Tibial nerve (tissue), 4 donors: ENCODE measurements at regions not wholly inside any gene's neighbourhood (a gene's known extent, or its start where the extent isn't known, plus 50 kb on each side); places are given as distances from the start of the nearest gene placed in this dataset.

ENCODE experiments used
- DNase-seq, 2 donors: peaks; one replicate each; pipeline ENCODE4 v3.0.0-alpha.2; 2019; ENCODE audit warnings: low spot score in 2 of 2
- H3K27ac ChIP-seq, 4 donors: fragments of 200-600 bp; sonication (generic) in 3 of 4; one replicate each; pipeline ENCODE4 v1.5.1; 2017 to 2019; ENCODE audit warnings: mild to moderate bottlenecking in 1 of 4
- H3K27me3 ChIP-seq, 2 donors: fragments of 200-600 bp; sonication (generic) in 1 of 2; one replicate each; pipeline versions ENCODE4 v1.5.1 to v1.6.0; 2017 to 2019
- H3K36me3 ChIP-seq, 3 donors: fragments of 200-600 bp; sonication (generic); one replicate each; pipeline ENCODE4 v1.5.1; 2018 to 2019
- H3K4me1 ChIP-seq, 4 donors: fragments of 200-600 bp; sonication (generic) in 3 of 4; one replicate each; pipeline ENCODE4 v1.5.1; 2017 to 2019
- H3K4me3 ChIP-seq, 4 donors: fragments of 200-600 bp; sonication (generic) in 3 of 4; one replicate each; pipeline ENCODE4 v1.5.1; 2017 to 2019; ENCODE audit warnings: mild to moderate bottlenecking in 1 of 4, moderate library complexity in 1 of 4
- H3K9me3 ChIP-seq, 4 donors: fragments of 200-600 bp; sonication (generic) in 3 of 4; one replicate each; pipeline ENCODE4 v1.5.1; 2017 to 2019
- CTCF ChIP-seq, 5 experiments: fragments of 200-600 bp in 3 of 5; fragments of 450-650 bp in 2 of 5; sonication (generic) in 3 of 5; IDR thresholded peaks; one replicate each; pipeline ENCODE4 v1.5.1; 2016 to 2019; ENCODE audit warnings: antibody characterized with exemption in 5 of 5, mild to moderate bottlenecking in 3 of 5, moderate library complexity in 2 of 5
- EP300 ChIP-seq, 2 donors: sonication (generic); formaldehyde crosslinking; IDR thresholded peaks; one replicate each; pipeline ENCODE4 v1.6.1; 2017; ENCODE audit warnings: antibody characterized with exemption in 2 of 2, mild to moderate bottlenecking in 1 of 2
- POLR2A ChIP-seq, 2 donors: fragments of 450-650 bp; IDR thresholded peaks; one replicate each; pipeline ENCODE4 v1.6.1; 2017; ENCODE audit warnings: antibody characterized with exemption in 2 of 2, mild to moderate bottlenecking in 2 of 2, moderate library complexity in 2 of 2
- WGBS, 2 donors: methylation state at CpG; one replicate each; pipeline ENCODE4 v1.1.5; 2018; 5-methylcytosine and 5-hydroxymethylcytosine counted together

GRCh38 chr4:23232987-23233386 lies 540.2 kb downstream of the GBA3 start:
- no peak overlapping the region for H3K27ac ChIP-seq
- no peak overlapping the region for H3K4me3 ChIP-seq
- no peak for TF ChIP-seq POLR2A (IDR thresholded peaks at IDR 0.05)
- no peak for TF ChIP-seq CTCF (IDR thresholded peaks at IDR 0.05)
- no peak for TF ChIP-seq EP300 (IDR thresholded peaks at IDR 0.05)
- H3K27me3 ChIP-seq, result no peaks in the 10 kb centered on the region
- DNase-seq, result no peak
- 82 to 87% methylated on average over 2 of the region's 2 CpGs for WGBS, 2 donors
- no peaks in the 10 kb centered on the region for H3K9me3 ChIP-seq
- no peaks in the 10 kb centered on the region for H3K4me1 ChIP-seq
- no peaks in the 10 kb centered on the region for H3K36me3 ChIP-seq

GRCh38 chr4:23225564-23225963 lies 532.8 kb downstream of the GBA3 start:
- H3K4me3 ChIP-seq, result no peak overlapping the region
- no peak for TF ChIP-seq POLR2A (IDR thresholded peaks at IDR 0.05)
- TF ChIP-seq CTCF (IDR thresholded peaks at IDR 0.05), result no peak
- no peak for TF ChIP-seq EP300 (IDR thresholded peaks at IDR 0.05)
- no peak overlapping the region for H3K27ac ChIP-seq
- H3K4me1 ChIP-seq, result no peaks in the 10 kb centered on the region
- 69 to 82% methylated on average over 1 of the region's 1 CpG for WGBS, 2 donors
- H3K27me3 ChIP-seq, result no peaks in the 10 kb centered on the region
- DNase-seq, result no peak
- H3K36me3 ChIP-seq, result no peaks in the 10 kb centered on the region
- H3K9me3 ChIP-seq, result no peaks in the 10 kb centered on the region

- Histone ChIP-seq H3K27ac (no peak overlapping the region), H3K4me3 (no peak overlapping the region), H3K9me3 (no peaks in the 10 kb centered on the region), H3K27me3 (no peaks in the 10 kb centered on the region), H3K36me3 (no peaks in the 10 kb centered on the region), H3K4me1 (no peaks in the 10 kb centered on the region)
- 53 to 54% methylated on average over 4 of the region's 4 CpGs for WGBS, 2 donors
- DNase-seq, result no peak
- TF ChIP-seq CTCF (IDR thresholded peaks at IDR 0.05) (no peak), EP300 (IDR thresholded peaks at IDR 0.05) (no peak), POLR2A (IDR thresholded peaks at IDR 0.05) (no peak)
Measured at GRCh38 chr4:23224684-23225420, 532.1 kb downstream of the GBA3 start.

- 59 to 64% methylated on average over 2 of the region's 2 CpGs for WGBS, 2 donors
- Histone ChIP-seq H3K27ac (no peak overlapping the region), H3K4me1 (no peaks in the 10 kb centered on the region)
Measured at GRCh38 chr4:23220911-23221310, 528.2 kb downstream of the GBA3 start.

More at GRCh38 chr4:23220911-23221310, 528.2 kb downstream of the GBA3 start:
- TF ChIP-seq CTCF (IDR thresholded peaks at IDR 0.05) (no peak), EP300 (IDR thresholded peaks at IDR 0.05) (no peak), POLR2A (IDR thresholded peaks at IDR 0.05) (no peak)
- Histone ChIP-seq H3K27me3 (no peaks in the 10 kb centered on the region), H3K4me3 (no peak overlapping the region), H3K9me3 (no peaks in the 10 kb centered on the region), H3K36me3 (no peaks in the 10 kb centered on the region)
- no peak for DNase-seq
